ENCODE measurements at regions not wholly inside any gene's neighbourhood (a gene's known extent, or its start where the extent isn't known, plus 50 kb on each side); places are given as distances from the start of the nearest gene placed in this dataset.

DNA sequence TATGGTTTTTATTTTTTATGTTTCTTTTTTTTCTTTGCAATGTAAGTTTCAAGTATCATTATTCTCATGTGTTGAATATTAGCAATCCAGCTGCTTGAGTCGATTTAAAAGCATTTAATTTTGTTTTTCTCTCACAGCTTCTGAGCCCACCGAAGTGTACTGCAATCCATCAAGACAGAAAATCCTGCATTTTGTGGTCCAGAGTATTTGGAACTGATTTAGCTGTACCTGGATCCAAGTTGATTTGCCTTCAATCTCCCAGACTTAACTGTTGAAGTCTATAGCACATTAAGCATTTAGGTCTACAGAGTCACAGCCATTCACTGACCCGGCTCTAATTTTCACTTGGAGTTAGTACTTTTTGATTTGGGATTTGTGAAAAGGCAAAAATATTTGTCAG, 622.9 kb upstream of the ADAMTS5 start:
- TF ChIP-seq, protein P1, sequence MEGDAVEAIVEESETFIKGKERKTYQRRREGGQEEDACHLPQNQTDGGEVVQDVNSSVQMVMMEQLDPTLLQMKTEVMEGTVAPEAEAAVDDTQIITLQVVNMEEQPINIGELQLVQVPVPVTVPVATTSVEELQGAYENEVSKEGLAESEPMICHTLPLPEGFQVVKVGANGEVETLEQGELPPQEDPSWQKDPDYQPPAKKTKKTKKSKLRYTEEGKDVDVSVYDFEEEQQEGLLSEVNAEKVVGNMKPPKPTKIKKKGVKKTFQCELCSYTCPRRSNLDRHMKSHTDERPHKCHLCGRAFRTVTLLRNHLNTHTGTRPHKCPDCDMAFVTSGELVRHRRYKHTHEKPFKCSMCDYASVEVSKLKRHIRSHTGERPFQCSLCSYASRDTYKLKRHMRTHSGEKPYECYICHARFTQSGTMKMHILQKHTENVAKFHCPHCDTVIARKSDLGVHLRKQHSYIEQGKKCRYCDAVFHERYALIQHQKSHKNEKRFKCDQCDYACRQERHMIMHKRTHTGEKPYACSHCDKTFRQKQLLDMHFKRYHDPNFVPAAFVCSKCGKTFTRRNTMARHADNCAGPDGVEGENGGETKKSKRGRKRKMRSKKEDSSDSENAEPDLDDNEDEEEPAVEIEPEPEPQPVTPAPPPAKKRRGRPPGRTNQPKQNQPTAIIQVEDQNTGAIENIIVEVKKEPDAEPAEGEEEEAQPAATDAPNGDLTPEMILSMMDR (IDR thresholded peaks at IDR 0.05) = no peak
- no peak for TF ChIP-seq POLR2AphosphoS5 (IDR thresholded peaks at IDR 0.05; ENCODE audit: low read depth, low read length)
